K562 (cell line): ENCODE measurements at regions not wholly inside any gene's neighbourhood (a gene's known extent, or its start where the extent isn't known, plus 50 kb on each side); places are given as distances from the start of the nearest gene placed in this dataset.

ENCODE experiments used
- ATAC-seq: fragments of 200-7000 bp; cut with Tn5 transposase; 3 replicates; pipeline ENCODE4 v1.9.1; 2020; ENCODE audit warnings: moderate library complexity
- BruUV-seq: library from RNA; stranded (reverse); fragments of 400-500 nt; replicated peaks from 2 replicates; lab custom pipeline; 2021; lab: Mats Ljungman, UMichigan
- CTCF ChIA-PET: fragments of 300-600 bp; formaldehyde crosslinking; extraction: SDS; loops from one replicate; lab custom pipeline; 2021; ENCODE audit warnings: low intra/inter-chr PET ratio; lab: Yijun Ruan, JAX
- POLR2A ChIA-PET: fragments of 300-600, 350-650 bp; sonication (Branson Sonifier 250); formaldehyde crosslinking; extraction: SDS; loops from one replicate; lab custom pipeline; 2021; ENCODE audit warnings: antibody characterized with exemption, inconsistent platforms; lab: Yijun Ruan, JAX
- DNase-seq, 4 experiments: peaks; one replicate each; pipeline versions ENCODE4 v3.0.0 to v3.0.0-alpha.2; 2011 to 2018; ENCODE audit warnings: low spot score in 3 of 4, mixed read lengths in 3 of 4; ENCODE audit errors: extremely low read depth in 1 of 4
- FAIRE-seq: peaks from 2 replicates; lab custom pipeline; 2011; peaks lifted over from hg19 to GRCh38; lab: Jason Lieb, UNC
- H2AFZ ChIP-seq: 2 replicates; pipeline ENCODE4 v1.6.0; 2011; ENCODE audit warnings: low read depth, low read length, control low read depth, inconsistent platforms
- H3K27ac ChIP-seq: fragments of 200-600 bp; 3 replicates; pipeline ENCODE4 v1.8.0; 2011; ENCODE audit warnings: low read depth, mild to moderate bottlenecking, control low read depth, inconsistent platforms, low read length, moderate library complexity, mixed read lengths; ENCODE audit errors: extremely low read depth
- H3K27me3 ChIP-seq, 2 experiments: fragments of 300-600 bp in 1 of 2; 2 replicates in 1 of 2; 3 replicates in 1 of 2; pipeline versions ENCODE4 v1.6.0 to v1.8.0; 2011; ENCODE audit warnings: inconsistent platforms in 2 of 2, low read length in 2 of 2, mild to moderate bottlenecking in 1 of 2, mixed read lengths in 1 of 2, moderate library complexity in 1 of 2; ENCODE audit not compliant: control insufficient read depth in 2 of 2, insufficient read depth in 2 of 2
- H3K36me3 ChIP-seq: fragments of 300-600 bp; 3 replicates; pipeline ENCODE4 v1.8.0; 2011; ENCODE audit warnings: mild to moderate bottlenecking, low read length, inconsistent platforms; ENCODE audit not compliant: control insufficient read depth, insufficient read depth
- H3K4me1 ChIP-seq, 2 experiments: fragments of 200-600 bp in 1 of 2; replicated peaks in 1 of 2; 2 replicates in 1 of 2; 3 replicates in 1 of 2; pipeline versions ENCODE4 v1.5.1 to v1.8.0; 2011; ENCODE audit warnings: inconsistent platforms in 2 of 2, low read length in 2 of 2, mild to moderate bottlenecking in 1 of 2, mixed read lengths in 1 of 2, moderate library complexity in 1 of 2; ENCODE audit not compliant: control insufficient read depth in 2 of 2, insufficient read depth in 2 of 2
- H3K4me2 ChIP-seq: 2 replicates; pipeline ENCODE4 v1.6.1; 2011; ENCODE audit warnings: low read length, control low read depth, inconsistent platforms, mixed read lengths; ENCODE audit not compliant: insufficient read depth
- H3K4me3 ChIP-seq: fragments of 200-600 bp; sonication (generic), shearing (Covaris generic); 2 replicates; pipeline ENCODE4 v1.5.1; 2016; ENCODE audit warnings: control low read depth, inconsistent platforms
- H3K79me2 ChIP-seq: fragments of 200-600 bp; 3 replicates; pipeline ENCODE4 v1.8.0; 2011; ENCODE audit warnings: low read length, inconsistent platforms; ENCODE audit not compliant: control insufficient read depth, insufficient read depth
- H3K9ac ChIP-seq, 2 experiments: 2 replicates each; pipeline versions ENCODE4 v1.6.0 to v1.6.1; 2011; ENCODE audit warnings: low read depth in 2 of 2, low read length in 2 of 2, control low read depth in 1 of 2, inconsistent platforms in 1 of 2, mild to moderate bottlenecking in 1 of 2, mixed read lengths in 1 of 2; ENCODE audit not compliant: insufficient read depth in 1 of 2
- H3K9me1 ChIP-seq: one replicate; pipeline ENCODE4 v1.6.0; 2011; ENCODE audit warnings: inconsistent platforms, mild to moderate bottlenecking, low read length, moderate library complexity; ENCODE audit not compliant: control insufficient read depth, insufficient read depth
- H3K9me3 ChIP-seq: replicated peaks from 2 replicates; pipeline ENCODE4 v1.5.1; 2011; ENCODE audit warnings: low read depth, low read length, inconsistent platforms; ENCODE audit not compliant: control insufficient read depth, insufficient read depth
- H4K20me1 ChIP-seq: replicated peaks from 2 replicates; pipeline ENCODE4 v1.6.1; 2011; ENCODE audit warnings: low read length, inconsistent platforms, mixed read lengths; ENCODE audit not compliant: control insufficient read depth, insufficient read depth
- ATF1 ChIP-seq, 2 experiments: fragments of 450-650 bp in 1 of 2; IDR thresholded peaks; 2 replicates each; pipeline ENCODE4 v1.6.1; 2016; ENCODE audit warnings: missing compliant biosample characterization in 1 of 2, missing genetic modification characterization in 1 of 2
- FOSL1 ChIP-seq: fragments of 200-800 bp; sonication (Bioruptor generic); conservative IDR thresholded peaks from 2 replicates; pipeline ENCODE4 v1.6.1; 2016; ENCODE audit warnings: missing genetic modification characterization, missing compliant biosample characterization
- FOXM1 ChIP-seq, 2 experiments: fragments of 450-650 bp in 1 of 2; sonication (generic) in 1 of 2; formaldehyde crosslinking in 1 of 2; IDR thresholded peaks; 2 replicates each; pipeline versions ENCODE4 v1.6.1 to v1.9.0; 2017 to 2022; ENCODE audit warnings: low read depth in 2 of 2, mild to moderate bottlenecking in 2 of 2, missing genetic modification reagents in 1 of 2, moderate library complexity in 1 of 2
- HMG20A ChIP-seq: fragments of 450-650 bp; formaldehyde crosslinking; conservative IDR thresholded peaks from 2 replicates; pipeline ENCODE4 v1.4.0; 2020; ENCODE audit warnings: mild to moderate bottlenecking, mixed read lengths
- HSF4 ChIP-seq: fragments of 250-450 bp; sonication (Bioruptor Pico); IDR thresholded peaks from 2 replicates; pipeline ENCODE4 v2.1.2; 2022; ENCODE audit warnings: mild to moderate bottlenecking, moderate library complexity, borderline replicate concordance
- KDM5B ChIP-seq: fragments of 200-600 bp; sonication (generic); IDR thresholded peaks from 2 replicates; pipeline ENCODE4 v1.6.1; 2012; ENCODE audit warnings: low read depth, mild to moderate bottlenecking, moderate library complexity, low read length, control low read depth, inconsistent platforms; ENCODE audit not compliant: insufficient replicate concordance
- NFYB ChIP-seq: IDR thresholded peaks from 2 replicates; pipeline ENCODE4 v1.6.1; 2011; ENCODE audit warnings: mild to moderate bottlenecking, moderate library complexity; ENCODE audit not compliant: insufficient read length; ENCODE audit errors: extremely low read depth
- ZFP36 ChIP-seq: fragments of 150-350 bp; IDR thresholded peaks from 2 replicates; pipeline ENCODE4 v1.6.1; 2018; ENCODE audit warnings: low read length, low read depth; ENCODE audit not compliant: partially characterized antibody
- ZNF57 ChIP-seq: fragments of 450-650 bp; formaldehyde crosslinking; IDR thresholded peaks from 2 replicates; pipeline ENCODE4 v1.4.0; 2020; ENCODE audit warnings: mild to moderate bottlenecking, moderate library complexity
- WGBS: fragments of 100-300 bp; shearing (Covaris generic); methylation state at CpG from one replicate; pipeline ENCODE4 v1.1.6; 2016; ENCODE audit warnings: low coverage, mixed read lengths; ENCODE audit not compliant: insufficient coverage; ENCODE audit errors: missing lambda C conversion rate; 5-methylcytosine and 5-hydroxymethylcytosine counted together
- in situ Hi-C: fragments of 300-500 bp; cut with MboI; formaldehyde crosslinking; loops from 4 replicates; pipeline ENCODE4 v1.15.0; 2018; ENCODE audit warnings: inconsistent platforms, mixed read lengths
- intact Hi-C: fragments of 100-400 bp; cut with micrococcal nuclease; formaldehyde crosslinking; loops from 2 replicates; pipeline ENCODE4 v1.14.2; 2022
- TF ChIP-seq, protein P1 (sequence below): sonication (generic); formaldehyde crosslinking; IDR thresholded peaks from 2 replicates; pipeline ENCODE4 v1.8.0; 2022; ENCODE audit warnings: mild to moderate bottlenecking, missing genetic modification reagents, borderline replicate concordance
- TF ChIP-seq, protein P2 (sequence below): fragments of 150-350 bp; conservative IDR thresholded peaks from 2 replicates; pipeline ENCODE4 v1.6.1; 2014; ENCODE audit warnings: low read length

DNA sequence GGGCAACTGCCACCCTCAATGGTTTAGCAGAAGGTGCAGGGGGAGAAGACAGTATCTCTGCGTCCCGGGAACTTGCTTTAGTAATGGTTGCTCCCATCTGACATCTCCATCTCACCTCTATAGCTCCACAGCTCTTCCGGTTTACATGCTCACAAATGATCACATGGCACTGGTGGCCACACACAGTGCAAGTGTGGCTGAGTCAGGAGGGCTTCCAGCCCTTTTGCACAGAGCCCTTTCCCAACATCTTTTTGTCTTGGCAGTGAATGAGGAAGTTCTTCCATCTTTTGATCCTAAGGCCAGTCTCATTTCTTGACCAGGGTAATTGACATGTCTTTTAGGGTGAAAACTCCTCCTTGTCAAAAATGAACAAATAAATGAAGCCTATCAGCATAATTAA is 347.7 kb downstream of the LPIN1 start (continued):
- no peak for TF ChIP-seq HMG20A (CRISPR knock-in tag)

DNA sequence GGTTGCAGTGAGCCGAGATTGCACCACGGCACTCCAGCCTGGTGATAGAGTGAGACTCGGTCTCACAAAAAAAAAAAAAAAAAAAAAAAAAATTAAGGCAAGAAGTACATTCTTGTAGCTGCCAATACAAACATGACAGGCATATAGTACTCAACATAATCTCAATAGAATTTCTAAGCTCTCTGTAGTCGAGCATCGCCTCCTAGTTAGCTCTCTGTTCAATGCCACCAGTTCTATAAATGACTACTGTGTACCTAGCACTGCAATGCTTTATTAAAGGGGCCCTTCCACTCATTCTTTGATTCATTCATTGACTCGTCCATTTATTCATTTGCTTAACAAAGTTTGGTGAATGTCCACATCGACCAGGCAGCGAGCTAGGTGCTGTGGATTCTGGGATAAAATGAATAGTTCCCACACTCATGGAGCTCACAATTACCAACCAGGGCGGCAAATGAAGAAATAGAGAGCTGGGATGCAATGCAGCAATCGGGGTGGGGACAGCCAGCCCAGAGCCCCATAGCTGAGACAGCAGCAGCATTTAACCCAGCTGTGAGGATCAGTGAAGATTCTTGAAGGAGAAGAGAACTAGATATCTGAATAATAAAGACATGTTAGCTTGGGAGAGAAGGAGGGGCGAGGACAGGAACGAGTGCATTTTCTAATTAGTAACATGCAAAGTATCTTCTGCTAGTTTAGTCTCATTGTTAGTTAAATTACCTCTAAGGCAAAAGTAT is 349.8 kb downstream of the LPIN1 start:
- in situ Hi-C loops, result no loop called here
- DNase-seq (no peak), FAIRE-seq (no peak), ATAC-seq (no peak)
- BruUV-seq, result no TSS peak
- Histone ChIP-seq H3K36me3 (no peaks in the 10 kb centered on the region), H3K27me3 (no peaks in the 10 kb centered on the region), H2AFZ (0 out of 2 replicates have a peak overlapping the region, but pooled peaks have one; percentile 46), H3K9me1 (no peaks in the 10 kb centered on the region), H3K4me2 (no peak overlapping the region), H4K20me1 (no peaks in the 10 kb centered on the region), H3K4me1 (peaks cover 0 to 7% of the 10 kb centered on the region in 2 experiments; a peak in 3 of 5 replicates), H3K4me3 (no peak overlapping the region), H3K9ac (no peak overlapping the region; a peak in 1 of 4 replicates), H3K27ac (no peak overlapping the region), H3K9me3 (no peaks in the 10 kb centered on the region), H3K79me2 (no peaks in the 10 kb centered on the region)
- intact Hi-C loops, result no loop called here
- TF ChIP-seq FOXM1 (IDR thresholded peaks at IDR 0.05; ENCODE audit: low read depth) (no peak), FOXM1 (CRISPR knock-in tag; IDR thresholded peaks at IDR 0.05; ENCODE audit: low read depth) (no peak), ZNF57 (CRISPR knock-in tag) (no peak), ZFP36 (no peak), KDM5B (no peak), HSF4 (CRISPR knock-in tag) (no peak), FOSL1 (no peak), ATF1 (CRISPR knock-in tag; IDR thresholded peaks at IDR 0.05) (no peak), ATF1 (tag; IDR thresholded peaks at IDR 0.05) (no peak), NFYB (no peak)
- TF ChIP-seq, protein P1, sequence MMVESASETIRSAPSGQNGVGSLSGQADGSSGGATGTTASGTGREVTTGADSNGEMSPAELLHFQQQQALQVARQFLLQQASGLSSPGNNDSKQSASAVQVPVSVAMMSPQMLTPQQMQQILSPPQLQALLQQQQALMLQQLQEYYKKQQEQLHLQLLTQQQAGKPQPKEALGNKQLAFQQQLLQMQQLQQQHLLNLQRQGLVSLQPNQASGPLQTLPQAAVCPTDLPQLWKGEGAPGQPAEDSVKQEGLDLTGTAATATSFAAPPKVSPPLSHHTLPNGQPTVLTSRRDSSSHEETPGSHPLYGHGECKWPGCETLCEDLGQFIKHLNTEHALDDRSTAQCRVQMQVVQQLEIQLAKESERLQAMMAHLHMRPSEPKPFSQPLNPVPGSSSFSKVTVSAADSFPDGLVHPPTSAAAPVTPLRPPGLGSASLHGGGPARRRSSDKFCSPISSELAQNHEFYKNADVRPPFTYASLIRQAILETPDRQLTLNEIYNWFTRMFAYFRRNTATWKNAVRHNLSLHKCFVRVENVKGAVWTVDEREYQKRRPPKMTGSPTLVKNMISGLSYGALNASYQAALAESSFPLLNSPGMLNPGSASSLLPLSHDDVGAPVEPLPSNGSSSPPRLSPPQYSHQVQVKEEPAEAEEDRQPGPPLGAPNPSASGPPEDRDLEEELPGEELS, result no peak
- TF ChIP-seq, protein P2, sequence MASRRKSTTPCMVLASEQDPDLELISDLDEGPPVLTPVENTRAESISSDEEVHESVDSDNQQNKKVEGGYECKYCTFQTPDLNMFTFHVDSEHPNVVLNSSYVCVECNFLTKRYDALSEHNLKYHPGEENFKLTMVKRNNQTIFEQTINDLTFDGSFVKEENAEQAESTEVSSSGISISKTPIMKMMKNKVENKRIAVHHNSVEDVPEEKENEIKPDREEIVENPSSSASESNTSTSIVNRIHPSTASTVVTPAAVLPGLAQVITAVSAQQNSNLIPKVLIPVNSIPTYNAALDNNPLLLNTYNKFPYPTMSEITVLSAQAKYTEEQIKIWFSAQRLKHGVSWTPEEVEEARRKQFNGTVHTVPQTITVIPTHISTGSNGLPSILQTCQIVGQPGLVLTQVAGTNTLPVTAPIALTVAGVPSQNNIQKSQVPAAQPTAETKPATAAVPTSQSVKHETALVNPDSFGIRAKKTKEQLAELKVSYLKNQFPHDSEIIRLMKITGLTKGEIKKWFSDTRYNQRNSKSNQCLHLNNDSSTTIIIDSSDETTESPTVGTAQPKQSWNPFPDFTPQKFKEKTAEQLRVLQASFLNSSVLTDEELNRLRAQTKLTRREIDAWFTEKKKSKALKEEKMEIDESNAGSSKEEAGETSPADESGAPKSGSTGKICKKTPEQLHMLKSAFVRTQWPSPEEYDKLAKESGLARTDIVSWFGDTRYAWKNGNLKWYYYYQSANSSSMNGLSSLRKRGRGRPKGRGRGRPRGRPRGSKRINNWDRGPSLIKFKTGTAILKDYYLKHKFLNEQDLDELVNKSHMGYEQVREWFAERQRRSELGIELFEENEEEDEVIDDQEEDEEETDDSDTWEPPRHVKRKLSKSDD, result no peak
- WGBS, result 68% methylated on average over 11 of the region's 12 CpGs
- ChIA-PET CTCF (no interaction called here), POLR2A (interaction anchor here (1.5 to 2.3 kb wide), 2 partner anchors 24 to 620 kb away, joined by 3 to 6 read pairs; partner anchors contain the start of gene TRIB2)
